NCI-H1092 (cell line): ENCODE measurements at regions not wholly inside any gene's neighbourhood (a gene's known extent, or its start where the extent isn't known, plus 50 kb on each side); places are given as distances from the start of the nearest gene placed in this dataset.
"Not testable (repeated sequence)": the region's sequence is repeated elsewhere in the genome, so short reads cannot be mapped to it uniquely, and the experiment has no call there.

Experiments
- DNase-seq: peaks from one replicate; lab custom pipeline; 2025; lab: John Stamatoyannopoulos, UW

DNA sequence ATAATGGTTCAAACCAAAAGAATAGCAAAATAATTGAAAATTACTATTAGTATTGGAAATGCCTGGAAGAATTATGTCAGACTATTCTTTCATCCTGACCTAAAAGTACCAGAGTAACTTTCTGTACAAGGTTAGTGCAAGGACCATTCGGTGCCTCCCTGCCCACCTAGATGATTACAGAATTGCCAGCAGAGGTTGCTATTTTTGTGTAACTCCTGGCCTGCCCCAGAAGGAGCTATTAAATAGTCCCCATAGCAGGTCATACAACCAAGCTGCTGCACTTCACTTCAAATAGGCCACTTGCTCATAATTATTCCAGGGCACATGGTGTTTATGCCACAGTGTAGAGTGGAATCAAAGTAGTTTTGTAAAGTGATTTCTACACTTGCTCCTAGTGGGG, 831.1 kb upstream of the PABPC4L start:
- no peak for DNase-seq

DNA sequence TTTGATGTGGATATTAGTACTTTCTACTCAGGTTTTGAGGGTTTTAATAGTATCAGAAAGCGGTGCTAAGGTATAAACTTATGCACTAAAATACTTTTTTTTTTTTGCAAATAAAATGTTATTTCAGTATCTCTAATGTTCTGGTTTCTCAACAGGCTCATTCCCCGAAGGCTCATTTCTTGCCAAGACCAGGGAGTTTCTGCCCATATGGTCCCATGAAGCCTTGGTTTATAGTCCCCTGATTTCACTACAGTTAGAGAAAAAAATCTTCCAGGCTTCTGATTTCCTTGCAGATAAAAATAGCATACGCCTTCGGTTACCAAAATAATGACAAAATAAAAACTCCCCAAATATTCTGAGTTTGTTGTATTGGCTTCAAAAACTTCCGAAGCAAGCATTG, 814.2 kb upstream of the PABPC4L start:
- no peak for DNase-seq

DNA sequence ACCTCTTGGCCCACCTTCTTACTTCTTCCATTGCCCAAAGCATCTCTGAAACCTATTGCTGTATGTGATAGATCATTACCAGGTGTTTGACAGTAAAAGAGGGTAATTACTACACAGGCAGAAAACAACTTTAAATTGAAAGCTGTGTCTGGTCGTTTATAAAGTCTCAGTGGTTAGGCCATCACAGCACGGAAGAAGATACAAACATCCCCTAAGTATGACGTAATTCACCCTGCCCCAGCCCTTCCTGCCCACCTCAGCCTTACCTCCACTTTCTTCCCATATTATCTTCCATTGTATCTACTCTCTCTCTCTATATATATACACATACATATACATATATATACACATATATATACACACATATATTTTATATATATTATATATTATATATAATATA, 805.8 kb upstream of the PABPC4L start:
- no peak for DNase-seq

DNA sequence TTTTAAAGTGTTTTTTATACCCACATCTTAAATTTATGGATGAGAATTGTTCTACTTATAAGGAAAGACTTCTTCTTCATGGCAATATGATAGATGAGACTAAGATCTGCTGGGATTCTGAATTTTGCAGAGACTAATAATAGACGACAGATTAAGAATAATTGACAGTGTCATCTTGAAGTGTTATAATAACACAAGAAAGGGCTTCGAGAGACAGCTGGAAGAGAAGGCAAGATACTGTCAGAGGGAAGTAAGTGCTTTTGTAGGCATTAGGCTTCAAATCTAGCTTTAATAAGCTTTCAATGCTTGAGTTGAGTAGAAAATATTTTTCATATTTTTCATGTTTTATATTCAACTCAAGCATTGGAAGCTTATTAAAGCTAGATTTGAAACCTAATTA, 797.6 kb upstream of the PABPC4L start:
- DNase-seq = no peak

DNA sequence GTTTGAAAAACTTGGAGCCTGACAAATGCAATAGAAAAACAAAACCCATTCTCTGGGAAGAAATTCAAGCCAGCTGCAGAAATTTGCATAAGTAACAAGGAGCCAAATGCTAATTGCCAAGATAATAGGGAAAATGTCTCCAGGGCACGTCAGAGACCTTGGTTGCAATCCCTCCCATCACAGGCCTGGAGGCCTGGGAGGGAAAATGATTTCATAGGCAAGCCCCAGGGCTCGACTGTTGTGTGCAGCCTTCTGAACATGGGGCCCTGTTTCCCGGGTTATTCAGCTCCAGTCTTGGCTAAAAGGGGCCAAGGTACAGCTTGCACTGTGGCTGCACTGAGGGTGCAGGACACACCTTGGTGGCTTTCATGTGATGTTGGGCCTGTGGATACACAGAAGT, 760.4 kb upstream of the PABPC4L start:
- DNase-seq = no peak

DNA sequence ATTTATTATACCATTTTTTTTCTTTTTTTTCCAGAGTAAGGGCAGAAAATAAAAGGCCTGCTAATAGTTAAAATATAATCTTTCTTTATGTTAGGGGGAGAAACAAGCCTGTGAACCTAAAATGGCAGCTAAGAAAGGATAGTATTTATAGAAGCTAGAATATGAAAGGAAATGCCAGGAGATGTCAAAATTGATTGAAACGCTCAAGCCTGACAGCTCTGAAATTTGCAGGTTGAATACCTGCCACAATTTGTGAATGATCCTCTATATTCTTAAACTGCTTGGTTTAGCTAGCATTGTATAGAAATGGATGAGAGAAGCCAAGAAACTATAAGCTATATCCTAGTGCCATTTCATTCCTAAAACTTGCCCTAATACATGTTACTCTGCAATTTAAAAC, 757.3 kb upstream of the PABPC4L start:
- no peak for DNase-seq

DNA sequence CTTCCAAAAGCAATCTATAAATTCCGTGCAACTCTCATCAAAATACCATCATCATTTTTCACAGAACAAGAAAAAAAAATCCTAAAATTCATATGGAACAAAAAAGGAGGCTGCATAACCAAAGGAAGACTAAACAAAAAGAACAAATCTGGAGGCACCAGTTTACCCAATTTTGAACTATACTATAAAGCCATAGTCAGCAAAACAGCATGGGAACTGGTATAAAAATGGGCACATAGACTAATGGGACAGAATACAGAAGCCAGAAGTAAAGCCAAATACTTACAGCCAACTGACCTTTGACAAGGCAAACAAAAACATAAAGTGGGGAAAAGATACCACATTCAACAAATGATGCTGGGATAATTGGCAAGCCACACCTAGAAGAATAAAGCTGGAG, 753.5 kb upstream of the PABPC4L start:
- no peak for DNase-seq

DNA sequence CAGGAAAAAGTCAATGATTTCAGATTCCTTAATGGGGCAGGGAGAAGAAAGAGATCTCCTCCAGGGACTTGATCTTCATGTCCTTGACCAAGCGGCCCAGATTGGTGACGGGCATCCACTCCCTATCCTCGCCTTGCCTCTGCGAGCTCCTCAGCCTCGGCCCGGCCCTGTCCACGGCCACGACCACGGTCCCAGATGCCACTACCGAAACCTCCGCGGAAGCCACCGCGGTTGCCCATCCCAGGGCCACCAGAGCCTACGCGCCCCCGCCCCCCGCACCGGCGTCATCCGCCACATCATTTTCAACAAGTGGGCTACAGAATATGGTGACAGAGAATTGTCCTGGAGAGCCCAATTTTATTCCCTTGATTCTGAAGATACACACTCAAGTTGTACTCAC, 751.2 kb upstream of the PABPC4L start:
- DNase-seq = no peak

DNA sequence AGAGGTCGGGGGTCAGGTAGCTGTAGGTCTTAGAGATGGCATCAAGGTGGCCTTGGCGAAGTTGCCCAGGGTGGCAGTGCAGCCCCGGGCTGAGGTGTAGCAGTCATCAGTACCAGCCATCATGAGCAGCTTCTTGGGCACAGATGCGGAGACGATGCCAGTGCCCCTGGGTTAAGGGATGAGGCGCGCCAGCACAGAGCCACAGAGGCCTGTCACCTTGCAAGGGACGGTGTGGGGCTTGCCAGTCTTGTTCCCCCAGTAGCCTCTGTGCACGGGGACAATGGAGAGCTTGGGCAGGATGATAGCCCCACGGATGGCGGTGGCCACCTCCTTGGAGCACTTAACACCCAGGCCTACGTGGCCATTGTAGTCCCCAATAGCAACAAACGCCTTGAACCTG, 750.7 kb upstream of the PABPC4L start:
- no peak for DNase-seq

DNA sequence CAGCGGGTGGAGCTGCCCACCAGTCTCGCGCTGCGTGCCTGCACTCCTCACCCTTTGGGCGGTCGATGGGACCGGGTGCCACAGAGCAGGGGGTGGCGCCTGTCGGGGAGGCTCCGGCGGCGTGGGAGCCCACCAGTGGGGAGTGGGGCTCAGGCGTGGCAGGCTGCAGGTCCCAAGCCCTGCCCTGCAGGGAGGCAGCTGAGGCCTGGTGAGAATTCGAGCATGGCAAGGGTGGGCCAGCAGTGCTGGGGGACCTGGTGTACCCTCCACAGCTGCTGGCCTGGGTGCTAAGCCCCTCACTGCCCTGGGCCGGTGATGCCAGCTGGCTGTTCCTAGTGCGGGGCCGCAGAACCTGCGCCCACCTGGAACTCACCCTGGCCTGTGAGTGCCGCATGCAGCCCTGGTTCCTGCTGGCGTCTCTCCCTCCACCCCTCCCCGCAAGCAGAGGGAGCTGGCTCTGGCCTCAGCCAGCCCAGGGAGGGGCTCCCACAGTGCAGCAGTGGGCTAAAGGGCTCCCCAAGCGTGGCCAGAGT, 746.6 kb upstream of the PABPC4L start:
- no peak for DNase-seq

DNA sequence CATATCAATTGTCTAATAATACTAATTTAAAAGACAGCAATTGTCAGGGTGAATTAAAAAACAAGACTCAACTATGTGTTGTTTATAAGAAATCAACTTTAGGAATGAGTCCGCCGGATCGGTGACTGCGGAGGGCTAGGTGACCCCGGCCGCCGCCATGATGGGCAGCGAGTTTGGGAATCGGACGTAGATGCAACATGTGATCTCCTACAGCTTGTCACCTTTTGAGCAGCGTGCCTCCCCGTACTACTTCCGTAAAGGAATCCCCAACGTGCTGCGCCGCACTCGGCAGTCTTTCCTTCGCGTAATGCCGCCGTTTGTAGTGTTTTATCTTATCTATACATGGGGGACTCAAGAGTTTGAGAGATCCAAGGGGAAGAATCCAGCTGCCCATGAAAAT, 742.5 kb upstream of the PABPC4L start:
- no peak for DNase-seq

DNA sequence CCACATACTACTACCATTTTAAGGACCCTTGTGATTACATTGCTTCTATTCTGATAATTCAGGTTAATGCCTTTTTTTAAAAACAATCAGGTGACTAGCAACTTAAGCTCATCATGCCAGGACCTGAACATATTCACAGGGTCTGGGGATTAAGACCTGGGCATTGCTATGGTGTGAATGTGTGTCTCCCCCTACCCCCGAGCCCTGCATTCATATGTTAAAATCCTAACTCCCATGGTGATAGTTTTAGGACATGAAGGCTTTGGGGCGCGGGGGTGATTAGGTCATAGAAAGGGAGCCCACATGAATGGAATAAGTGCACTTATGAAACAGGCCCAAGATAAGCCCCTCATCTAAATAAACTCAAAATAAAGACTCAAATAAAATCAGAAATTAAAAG, 734.4 kb upstream of the PABPC4L start:
- no peak for DNase-seq

DNA sequence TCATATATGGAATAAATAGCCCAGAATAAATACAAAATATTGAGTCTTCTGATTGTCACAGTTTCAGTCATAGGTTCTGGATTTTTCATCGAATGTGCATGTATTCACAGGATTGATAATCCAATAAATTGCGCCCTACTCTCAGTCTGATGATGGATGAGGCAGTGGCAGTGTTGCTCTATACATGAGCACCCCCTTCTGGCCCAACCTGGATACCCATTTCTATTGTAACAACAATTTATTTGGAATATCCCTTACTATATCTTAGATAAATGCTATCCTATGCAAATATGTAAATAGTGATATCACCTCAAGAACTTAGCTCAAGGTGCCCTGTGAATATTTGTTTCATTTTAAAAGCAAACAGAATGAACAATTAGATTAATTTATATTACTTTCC, 733.7 kb upstream of the PABPC4L start:
- DNase-seq = no peak

DNA sequence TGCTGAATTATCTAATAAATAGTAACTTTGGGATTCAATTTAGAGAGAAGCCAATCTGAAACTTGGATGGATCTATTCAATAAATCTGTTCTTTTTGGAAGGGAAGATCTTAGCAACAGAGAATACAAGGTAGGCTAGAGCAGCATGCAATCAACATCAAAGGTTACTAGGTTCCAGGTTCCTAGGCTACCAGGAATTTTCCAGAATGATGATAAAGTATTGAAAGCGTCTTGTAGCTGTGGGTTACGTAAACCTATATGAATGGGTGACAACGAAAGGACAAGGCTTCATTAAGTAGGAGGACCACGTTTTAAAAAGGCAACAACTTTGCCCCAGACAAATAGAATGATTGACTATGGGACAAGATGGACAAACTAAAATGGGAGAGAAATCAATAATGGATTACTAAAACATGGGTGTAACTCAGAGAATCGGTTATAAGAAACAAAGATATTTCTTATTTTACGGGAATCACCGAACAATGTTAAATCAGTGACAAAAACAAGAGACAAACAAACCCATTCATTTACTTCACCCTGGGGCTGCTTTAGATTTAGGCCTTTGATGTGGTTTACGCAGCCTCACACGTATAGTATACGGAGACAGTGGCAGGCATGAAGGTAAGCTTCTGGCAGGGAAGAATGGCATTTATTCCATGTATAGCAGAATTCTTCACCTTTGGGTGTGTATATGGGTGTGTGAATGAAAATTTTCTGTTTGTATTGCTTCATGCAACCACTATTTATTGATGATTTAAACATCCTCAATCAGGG, 732.6 kb upstream of the PABPC4L start:
- no peak for DNase-seq

DNA sequence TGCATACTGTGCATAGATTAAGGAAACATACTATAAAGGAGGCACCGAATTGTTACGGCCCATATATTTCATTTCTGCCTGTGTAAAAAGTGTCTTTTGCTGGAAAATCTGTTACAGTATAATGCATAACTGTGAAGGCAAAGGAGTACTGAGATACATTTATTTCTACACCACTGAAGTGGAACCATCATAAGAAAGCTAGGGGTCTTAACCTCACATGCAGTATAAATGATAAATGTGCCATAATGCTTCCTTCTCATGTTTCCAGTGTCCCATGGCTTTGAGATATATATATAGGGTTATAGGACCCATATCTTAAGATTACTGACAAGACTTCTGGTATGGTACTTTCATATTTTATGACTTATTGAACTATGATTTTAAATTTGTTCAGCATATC, 713.8 kb upstream of the PABPC4L start:
- no peak for DNase-seq

DNA sequence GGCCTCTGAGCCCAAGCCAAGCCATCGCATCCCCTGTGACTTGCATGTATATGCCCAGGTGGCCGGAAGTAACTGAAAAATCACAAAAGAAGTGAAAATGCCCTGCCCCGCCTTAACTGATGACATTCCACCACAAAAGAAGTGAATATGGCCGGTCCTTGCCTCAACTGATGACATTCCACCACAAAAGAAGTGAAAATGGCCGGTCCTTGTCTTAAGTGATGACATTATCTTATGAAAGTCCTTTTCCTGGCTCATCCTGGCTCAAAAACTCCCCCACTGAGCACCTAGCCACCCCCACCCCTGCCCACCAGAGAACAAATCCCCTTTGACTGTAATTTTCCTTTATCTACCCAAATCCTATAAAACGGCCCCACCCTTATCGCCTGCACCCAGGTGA, 712.7 kb upstream of the PABPC4L start:
- DNase-seq = not testable (repeated sequence)

DNA sequence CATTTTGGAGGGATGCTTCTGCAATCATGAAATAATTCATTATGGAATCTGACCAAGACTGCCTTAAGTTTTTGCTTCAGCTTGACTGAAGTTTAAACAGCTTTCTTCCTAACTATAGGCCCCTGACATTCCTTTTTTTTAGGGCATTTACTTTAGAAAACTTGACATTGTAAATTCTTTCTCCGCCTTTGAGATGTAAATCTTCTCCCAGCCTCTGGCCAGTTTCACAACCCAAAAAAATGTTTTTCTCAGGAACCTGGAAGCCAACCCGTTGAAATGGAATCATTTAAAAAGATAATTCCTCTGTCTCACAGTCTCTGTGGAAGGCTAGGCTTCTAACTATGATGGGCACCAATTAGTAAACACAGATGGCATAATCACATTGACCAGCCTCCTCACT, 710.4 kb upstream of the PABPC4L start:
- no peak for DNase-seq

DNA sequence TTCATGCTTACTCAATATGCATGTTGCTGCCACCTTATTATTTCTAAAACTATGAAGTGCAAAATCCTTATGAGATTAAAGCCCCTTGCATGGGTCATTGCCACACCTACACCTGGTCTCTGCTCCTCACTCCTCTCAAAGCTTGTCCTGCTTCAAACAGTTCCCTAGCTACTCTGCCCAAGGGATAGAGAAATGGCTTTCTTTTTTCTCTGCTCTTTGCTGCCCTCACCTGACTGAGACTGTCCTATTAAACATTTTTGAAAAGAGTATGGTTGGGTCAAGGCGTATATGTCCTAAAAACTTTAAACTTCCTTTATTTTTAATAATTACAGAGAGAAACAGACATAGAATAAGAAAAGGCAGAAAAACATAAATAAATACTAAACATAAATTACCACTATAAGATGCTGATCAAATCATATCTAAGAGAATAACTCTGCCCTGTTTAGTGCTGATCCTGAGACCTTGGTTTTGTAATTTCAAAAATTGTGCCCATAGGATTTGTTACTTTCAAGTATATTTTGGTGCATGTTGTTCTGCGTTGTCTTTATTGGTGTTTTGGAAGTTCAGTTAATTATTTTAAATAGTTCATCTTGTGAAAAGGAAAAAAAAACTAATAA, 704.9 kb upstream of the PABPC4L start:
- peak; percentile 3 for DNase-seq

DNA sequence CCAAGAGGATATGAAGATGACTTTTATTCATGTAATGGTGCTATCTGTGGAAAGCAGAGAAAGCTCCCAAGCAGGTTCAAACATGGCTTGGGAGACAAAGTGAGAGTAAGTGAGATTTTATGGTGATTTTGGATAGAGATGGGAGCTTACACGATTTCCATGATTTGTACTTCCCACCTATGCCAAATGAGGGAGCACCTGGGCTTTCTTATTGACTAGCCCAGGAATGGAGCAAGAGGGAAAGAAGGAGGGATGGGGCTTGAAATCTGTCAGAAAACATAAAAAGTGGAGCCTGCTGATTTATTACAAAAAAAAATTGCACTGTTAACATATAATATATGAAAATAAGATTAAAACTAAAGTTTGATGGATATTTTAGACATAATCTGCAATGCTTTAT, 703.5 kb upstream of the PABPC4L start:
- no peak for DNase-seq

DNA sequence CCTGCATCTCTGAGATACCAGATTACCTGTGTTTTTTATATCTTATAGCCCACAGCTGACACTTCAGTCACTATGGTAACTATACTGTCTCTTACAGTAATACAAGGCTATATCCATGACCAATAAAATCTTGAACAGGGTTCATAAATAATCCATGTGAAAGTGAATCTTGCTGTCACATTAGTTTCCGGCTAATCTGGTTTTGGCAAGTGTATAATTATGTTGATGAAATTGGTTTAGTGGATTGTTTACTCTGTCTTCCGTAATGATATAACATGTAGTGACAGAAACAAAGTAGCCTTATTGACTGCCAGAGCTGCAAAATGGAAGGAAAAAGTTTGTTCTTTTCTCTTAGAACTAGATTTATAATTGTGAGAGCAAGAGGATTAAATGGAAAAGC, 686.6 kb upstream of the PABPC4L start:
- DNase-seq = no peak

DNA sequence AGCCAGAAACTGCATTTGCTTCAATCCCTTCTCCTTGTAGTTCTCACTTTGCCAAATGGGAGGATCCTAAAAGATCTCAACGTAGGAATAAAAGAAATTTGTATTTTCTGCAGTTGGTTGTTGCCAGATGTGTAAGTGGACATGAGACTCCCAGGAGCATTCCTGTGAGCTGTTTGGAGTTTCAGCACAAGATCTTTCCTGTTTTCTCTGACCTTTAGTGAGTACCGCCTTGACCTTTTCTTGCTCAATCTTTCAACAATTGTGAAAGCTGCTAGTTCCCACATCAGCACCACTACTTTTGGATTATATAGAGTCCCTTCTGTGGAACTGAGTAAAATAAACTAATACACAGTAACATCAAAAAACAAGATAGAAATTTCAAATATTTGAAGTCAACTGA, 683.8 kb upstream of the PABPC4L start:
- no peak for DNase-seq

DNA sequence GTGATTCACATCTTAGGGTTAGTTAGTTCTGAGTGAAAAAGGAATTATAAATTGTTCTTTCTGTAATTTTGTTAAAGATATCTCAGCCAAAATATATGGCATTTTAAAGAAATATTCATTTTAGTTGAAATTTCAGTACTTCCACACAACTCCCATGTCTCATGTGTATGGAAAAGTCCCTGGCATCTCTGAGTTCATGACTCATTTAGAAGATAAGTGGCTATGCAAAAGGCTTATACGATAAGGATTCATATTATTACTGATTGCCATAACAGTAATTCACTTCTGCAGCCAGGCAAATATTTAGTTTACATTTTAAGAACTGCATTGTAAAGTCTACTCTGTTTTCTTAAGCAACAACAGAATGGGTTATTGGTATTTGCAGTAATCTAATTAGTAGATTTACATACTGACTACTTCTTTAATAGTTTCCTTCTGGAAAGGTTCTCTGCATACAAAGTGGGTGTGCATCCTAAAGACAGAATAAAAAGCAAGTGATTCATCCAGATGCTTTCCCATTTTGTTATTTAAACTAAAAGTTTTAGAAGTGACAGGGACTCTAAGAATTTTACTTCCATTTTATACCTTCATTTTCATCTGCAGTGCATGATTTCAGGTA, 682.4 kb upstream of the PABPC4L start:
- no peak for DNase-seq

DNA sequence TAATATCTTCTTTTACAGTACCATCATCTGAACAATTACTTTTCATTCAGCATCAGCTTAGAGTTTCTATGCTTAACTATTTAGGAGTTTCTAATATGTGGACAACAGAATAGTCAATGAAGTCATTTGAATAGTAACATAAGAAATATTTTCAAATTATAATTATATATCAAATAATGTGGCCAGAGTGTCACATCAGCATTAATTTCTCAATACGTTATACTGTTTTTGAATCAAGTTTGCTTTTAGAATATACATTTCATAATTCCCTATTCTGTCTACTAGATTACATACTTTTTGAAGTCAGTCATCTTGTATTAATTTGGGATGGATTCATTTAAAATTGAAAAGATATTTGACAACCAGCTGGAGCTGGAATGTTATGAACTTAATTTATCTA, 677.4 kb upstream of the PABPC4L start:
- no peak for DNase-seq
